T-helper 9 cell (primary cell): ENCODE measurements at regions not wholly inside any gene's neighbourhood (a gene's known extent, or its start where the extent isn't known, plus 50 kb on each side); places are given as distances from the start of the nearest gene placed in this dataset.
A peak's percentile ranks its signal among the peaks of the same experiment; 100 is the strongest.
"Not testable (repeated sequence)": the region's sequence is repeated elsewhere in the genome, so short reads cannot be mapped to it uniquely, and the experiment has no call there.

Source experiments
- DNase-seq: peaks from one replicate; pipeline ENCODE4 v3.0.0-alpha.2; 2020

DNA sequence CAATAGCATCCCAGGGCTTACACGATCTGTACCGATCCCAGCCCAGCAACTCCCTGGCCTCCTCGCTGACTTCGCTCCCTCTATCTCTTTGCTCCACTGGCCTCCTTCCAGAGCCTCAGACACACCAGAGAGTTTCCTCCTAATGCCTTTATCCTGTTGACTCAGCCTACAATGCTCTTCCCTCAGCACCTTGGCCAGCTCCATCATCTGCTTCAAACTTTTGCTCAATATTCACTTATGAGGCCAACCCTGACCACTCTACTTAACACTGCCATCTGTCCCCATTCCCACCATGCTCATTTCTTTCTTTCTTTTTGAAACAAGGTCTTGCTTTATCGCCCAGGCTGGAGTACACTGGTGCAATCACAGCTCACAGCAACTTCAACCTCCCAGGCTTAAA, 180.9 kb downstream of the CEP170 start:
- not testable (repeated sequence) for DNase-seq

- DNase-seq = not testable (repeated sequence)
These were observed 188.0 kb downstream of the CEP170 start for GRCh38 chr1:243067056-243067455.

GRCh38 chr1:243061965-243062364, 193.1 kb downstream of the CEP170 start:
- not testable (repeated sequence) for DNase-seq

- DNase-seq = not testable (repeated sequence)
These were observed 199.6 kb downstream of the CEP170 start for GRCh38 chr1:243055510-243055909.

GRCh38 chr1:243055091-243055490, 200.0 kb downstream of the CEP170 start:
- DNase-seq = not testable (repeated sequence)

DNA sequence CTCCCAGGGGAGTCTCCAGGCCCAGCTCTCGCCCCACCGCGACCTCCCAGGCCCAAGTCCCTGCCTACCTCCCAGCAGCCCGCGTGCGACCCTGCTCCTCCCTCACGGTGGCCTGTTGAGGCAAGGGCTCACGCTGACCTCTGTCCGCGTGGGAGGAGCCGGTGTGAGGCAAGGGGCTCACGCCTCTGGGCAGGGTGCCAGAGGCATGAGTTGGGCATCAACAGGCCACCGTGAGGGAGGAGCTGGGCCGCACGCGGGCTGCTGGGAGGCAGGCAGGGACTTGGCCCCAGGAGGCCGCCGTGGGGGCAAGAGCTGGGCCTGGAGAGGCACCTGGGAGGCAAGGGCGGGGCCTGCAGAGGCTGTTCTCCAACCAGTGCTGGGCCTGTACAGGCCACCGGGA, 200.4 kb downstream of the CEP170 start:
- not testable (repeated sequence) for DNase-seq

DNA sequence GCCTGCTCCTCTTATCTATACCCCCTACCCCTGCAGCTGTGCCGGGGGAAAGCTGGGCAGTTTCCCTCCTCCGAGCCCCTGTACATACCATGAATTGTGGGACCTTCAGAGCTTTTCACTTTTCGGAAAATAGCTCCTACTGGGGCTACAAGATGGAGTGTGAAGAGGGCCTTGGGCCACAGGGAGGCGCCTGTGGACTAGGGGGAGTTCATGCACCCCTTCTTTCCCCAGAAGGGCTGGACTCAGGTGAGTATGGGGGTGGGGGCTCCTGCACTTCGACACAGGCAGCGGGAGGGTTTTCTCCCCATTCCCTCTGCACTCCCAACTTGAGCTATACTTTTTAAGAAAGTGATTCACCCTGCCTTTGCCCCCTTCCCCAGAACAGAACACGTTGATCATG, 202.0 kb downstream of the CEP170 start:
- DNase-seq = not testable (repeated sequence)

- not testable (repeated sequence) for DNase-seq
These were observed 204.5 kb downstream of the CEP170 start for GRCh38 chr1:243050613-243051012.

DNA sequence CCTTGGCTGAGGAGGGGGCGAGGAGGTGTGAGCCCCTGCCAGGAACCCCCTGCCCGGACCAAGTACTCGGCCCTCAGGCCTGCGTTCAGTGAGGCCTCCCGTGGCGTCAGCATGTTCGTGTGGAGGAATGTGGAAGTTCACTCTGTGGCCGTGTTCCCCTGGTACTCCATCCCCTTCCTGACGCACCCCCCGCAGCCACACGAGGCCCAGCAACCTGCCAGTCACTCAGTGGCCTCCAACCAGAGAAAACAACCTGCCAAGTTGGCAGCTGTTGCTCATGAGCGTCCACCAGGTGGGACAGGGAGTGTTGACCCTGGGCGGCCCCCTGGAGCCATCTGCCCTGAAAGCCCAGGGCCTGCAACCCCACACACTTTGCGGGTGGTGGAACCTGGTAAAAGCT, 205.4 kb downstream of the CEP170 start:
- not testable (repeated sequence) for DNase-seq

- not testable (repeated sequence) for DNase-seq
These were observed 233.7 kb downstream of the CEP170 start for GRCh38 chr1:243021365-243021764.

DNA sequence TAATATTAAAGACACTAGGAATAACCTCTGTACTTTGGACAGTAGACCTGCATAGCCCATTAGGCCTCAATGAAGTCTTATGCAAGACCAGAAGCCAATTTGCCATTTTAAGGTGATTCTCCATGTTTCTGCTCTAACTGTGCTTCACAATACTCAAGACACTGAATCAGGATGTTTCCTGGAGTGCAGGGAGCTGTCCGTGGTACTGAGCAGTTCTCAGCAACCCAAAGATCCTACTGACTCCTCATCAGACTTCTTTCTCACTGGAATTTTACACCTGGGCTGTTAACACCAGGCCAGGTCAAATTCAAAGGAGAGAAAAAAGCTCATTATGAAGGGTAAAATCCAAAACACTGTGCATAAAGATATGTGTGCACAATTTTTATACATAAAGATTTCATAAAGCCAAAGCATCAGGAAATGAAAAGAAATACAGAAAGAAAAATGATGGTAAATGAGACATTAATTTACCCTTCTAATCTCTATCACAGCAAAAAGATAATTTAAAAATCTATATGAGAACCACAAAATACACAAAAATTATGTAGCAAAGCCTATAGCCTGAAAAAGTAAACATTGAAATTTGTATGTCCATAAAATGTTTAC, 235.9 kb downstream of the CEP170 start:
- DNase-seq = peak; percentile 14

DNA sequence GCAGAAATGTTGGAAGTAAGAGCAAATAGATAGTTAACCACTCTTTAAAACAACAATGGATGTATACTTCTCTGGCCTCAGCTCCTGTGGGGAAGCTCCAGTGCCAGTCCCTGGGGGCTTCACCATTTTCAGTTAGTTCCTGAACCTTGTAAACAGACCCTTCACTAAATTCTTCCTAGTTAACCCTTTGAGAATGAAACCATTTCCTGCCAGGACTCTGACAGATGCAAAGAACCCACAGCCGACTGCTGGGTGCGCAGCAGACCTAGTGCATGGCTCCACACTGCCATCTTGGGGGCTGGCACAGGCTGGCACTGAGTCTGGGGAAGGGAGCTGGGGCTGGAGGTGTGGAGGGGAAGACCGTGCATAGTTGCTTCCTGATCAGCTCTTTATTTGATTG, 244.4 kb downstream of the CEP170 start:
- DNase-seq = not testable (repeated sequence)

- not testable (repeated sequence) for DNase-seq
These were observed 254.1 kb downstream of the CEP170 start for GRCh38 chr1:243001003-243001402.

DNA sequence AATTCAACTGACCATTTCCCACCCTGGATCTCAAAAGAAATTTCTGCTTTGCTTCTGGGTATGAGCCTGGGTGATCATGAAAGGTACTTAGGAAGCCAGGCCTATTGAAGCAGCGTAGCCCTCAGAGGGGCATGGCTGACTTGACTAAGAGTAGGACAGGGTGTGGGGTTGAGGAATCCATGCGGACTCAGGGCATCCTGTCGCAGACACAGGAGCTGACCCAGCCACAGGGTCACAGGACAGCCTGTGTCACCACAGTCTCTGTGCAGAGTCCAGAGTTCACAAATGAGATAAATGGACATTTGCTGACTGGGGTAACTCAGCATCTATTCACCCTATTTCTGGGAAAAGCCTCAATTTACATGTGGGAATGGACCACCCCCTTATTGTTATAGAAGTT, 262.3 kb downstream of the CEP170 start:
- not testable (repeated sequence) for DNase-seq

DNA sequence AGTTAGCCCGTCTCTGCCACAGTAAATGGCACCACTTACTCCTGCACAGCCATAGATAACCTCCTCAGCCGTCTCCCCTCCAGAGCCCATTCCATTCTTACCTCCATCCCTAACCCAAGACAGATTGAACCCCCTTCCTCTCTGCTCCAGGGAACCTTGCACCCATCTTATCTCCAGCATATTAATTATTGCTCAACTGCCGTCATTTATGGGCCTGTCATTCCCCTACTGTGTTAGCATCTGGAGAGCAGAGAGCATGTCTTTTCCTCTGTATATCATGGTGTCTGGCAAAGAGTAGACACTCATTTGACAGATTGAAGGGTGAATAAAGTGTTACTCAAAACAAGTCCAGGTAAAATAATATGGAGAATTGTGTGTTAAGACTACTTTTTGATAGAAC, 270.0 kb downstream of the CEP170 start:
- DNase-seq = not testable (repeated sequence)

DNA sequence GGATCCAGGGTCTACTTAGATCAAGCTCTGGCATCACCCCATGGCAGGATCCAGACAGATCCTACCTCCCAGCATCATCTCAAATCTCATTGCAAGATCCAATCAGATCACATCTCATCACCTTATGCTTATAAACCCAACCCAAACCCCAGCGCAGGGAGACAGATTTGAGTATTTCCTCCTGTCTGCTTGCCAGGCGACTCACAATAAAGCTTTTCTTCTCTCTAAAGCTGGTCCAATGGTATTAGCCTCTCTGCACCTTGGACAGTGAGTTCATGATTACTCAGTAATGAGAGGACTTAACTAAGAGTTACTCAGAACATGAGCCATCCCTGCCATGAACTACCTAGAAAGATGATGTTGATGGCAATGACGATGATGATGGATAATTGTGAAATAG, 281.7 kb downstream of the CEP170 start:
- DNase-seq = not testable (repeated sequence)

- DNase-seq = no peak
These were observed 288.2 kb downstream of the CEP170 start for GRCh38 chr1:242966892-242967291.

GRCh38 chr1:242959397-242959796, 295.7 kb downstream of the CEP170 start:
- not testable (repeated sequence) for DNase-seq

DNA sequence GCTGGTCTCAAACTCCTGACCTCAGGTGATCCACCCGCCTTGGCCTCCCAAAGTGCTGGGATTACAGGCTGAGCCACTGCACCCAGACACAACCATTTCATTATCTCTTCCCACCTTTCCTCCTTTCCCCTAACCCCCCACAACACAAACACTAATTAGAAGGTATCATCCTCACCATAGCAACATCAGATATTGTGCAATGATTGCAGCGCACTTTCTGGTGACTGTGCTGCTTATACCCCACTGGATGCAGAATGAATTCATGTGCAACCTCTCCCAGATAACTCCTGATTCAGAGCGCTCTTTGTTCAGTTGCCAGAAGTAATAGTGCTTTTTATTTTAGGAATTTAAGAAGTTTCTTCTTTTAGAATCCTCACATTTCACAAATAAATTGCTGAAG, 300.1 kb downstream of the CEP170 start:
- not testable (repeated sequence) for DNase-seq

GRCh38 chr1:242946206-242946605, 308.9 kb downstream of the CEP170 start:
- no peak for DNase-seq

- not testable (repeated sequence) for DNase-seq
These were observed 318.4 kb downstream of the CEP170 start for GRCh38 chr1:242936725-242937124.

DNA sequence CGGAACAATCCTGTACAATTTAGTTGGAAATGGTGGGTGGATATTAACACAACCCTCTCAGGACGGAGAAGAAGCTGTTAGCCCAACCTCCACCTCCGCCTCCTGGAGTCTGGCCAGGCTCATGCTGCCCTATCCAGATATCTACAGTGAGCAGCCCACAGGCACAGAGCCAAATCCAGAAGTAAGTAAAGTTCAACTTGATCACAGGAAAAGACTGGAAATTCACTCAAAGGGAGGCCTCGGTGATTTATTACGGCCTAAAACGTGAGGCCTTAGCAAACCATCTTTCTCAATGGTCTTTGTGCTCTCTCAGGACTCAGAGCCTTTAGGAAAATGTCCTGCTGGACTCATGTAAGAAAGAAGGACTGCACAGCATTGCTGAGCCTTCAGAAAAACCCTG, 330.4 kb downstream of the CEP170 start:
- not testable (repeated sequence) for DNase-seq

DNA sequence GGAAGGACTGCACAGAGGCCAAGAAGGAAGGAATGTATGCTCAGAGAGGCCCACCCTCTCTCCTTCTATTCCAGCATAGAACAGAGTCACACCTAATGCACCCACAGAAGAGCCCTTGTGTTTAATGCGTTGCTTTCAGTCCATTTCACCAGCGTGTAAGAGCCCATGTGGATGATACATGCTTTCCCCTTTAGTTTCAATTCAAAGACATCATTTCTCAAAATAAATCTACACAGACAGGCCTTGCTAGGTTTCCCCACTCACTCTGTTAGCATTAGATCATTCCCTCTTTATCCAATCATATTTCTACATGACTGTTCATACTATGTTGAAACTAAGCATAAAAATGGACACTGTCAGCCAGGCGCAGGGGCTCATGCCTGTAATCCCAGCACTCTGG, 331.5 kb downstream of the CEP170 start:
- not testable (repeated sequence) for DNase-seq

DNA sequence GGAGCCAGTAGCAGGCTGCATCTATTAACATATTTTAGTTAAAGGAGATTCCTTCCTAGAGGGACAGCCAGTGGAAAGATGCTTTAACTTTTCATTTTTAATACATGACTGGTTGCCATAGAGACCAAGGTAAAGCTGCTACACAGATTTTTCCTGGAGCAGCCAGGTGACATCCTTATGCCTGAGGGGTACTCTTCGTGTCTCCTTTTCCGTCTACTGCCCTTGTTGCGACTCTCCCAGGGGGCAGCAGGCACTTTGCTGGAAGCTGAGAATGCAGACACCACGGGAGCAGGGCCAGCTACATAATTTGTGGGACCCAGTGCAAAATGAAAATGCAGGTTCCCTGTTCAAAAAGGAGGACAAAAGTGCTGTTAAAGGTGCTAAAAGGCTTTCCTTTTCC, 340.4 kb downstream of the CEP170 start:
- not testable (repeated sequence) for DNase-seq

DNA sequence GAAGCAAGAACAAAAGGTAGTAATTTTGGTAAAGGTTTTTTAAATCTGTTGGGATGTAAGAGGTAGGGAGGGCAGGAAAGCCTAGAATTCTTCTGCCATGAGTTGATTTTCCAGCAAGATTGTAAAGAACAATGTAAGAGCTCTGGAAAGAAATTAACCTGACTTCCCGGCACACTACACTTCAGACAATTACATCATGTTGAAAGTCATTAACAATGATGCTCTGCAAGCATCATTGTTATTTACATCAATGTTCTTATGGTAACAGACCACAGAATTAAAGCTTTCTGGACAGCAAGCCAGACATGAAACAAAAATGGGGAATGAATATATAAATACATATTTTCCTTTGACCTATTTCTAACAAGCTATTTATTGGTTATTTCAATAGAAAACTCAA, 342.2 kb downstream of the CEP170 start:
- DNase-seq = not testable (repeated sequence)
